Keratinocyte (primary cell): ENCODE measurements at regions not wholly inside any gene's neighbourhood (a gene's known extent, or its start where the extent isn't known, plus 50 kb on each side); places are given as distances from the start of the nearest gene placed in this dataset.

Experiments
- DNase-seq: peaks from one replicate; pipeline ENCODE4 v3.0.0-alpha.2; 2011; ENCODE audit warnings: low read depth, missing footprints, low spot score
- FAIRE-seq: peaks from 2 replicates; lab custom pipeline; 2011; peaks lifted over from hg19 to GRCh38; lab: Jason Lieb, UNC
- H2AFZ ChIP-seq: 2 replicates; pipeline ENCODE4 v1.6.0; 2012; ENCODE audit warnings: low read length, control low read depth, inconsistent platforms; ENCODE audit not compliant: control insufficient read depth
- H3K27ac ChIP-seq: 2 replicates; pipeline ENCODE4 v1.5.1; 2011; ENCODE audit warnings: low read length; ENCODE audit not compliant: control insufficient read depth, insufficient read depth
- H3K27me3 ChIP-seq: 3 replicates; pipeline ENCODE4 v1.6.0; 2011; ENCODE audit warnings: low read length; ENCODE audit not compliant: control insufficient read depth, insufficient read depth; ENCODE audit errors: extremely low read depth
- H3K36me3 ChIP-seq, 2 experiments: 2 replicates in 1 of 2; 3 replicates in 1 of 2; pipeline ENCODE4 v1.5.1; 2011; ENCODE audit warnings: low read length in 2 of 2, mild to moderate bottlenecking in 1 of 2; ENCODE audit not compliant: control insufficient read depth in 2 of 2, insufficient read depth in 2 of 2; ENCODE audit errors: extremely low read depth in 1 of 2
- H3K4me1 ChIP-seq: 3 replicates; pipeline ENCODE4 v1.5.1; 2011; ENCODE audit warnings: low read length; ENCODE audit not compliant: control insufficient read depth, insufficient read depth; ENCODE audit errors: extremely low read depth
- H3K4me2 ChIP-seq: 3 replicates; pipeline ENCODE4 v1.6.0; 2011; ENCODE audit warnings: low read depth, low read length; ENCODE audit not compliant: control insufficient read depth, insufficient read depth; ENCODE audit errors: extremely low read depth
- H3K4me3 ChIP-seq, 3 experiments: fragments of 200-600 bp in 1 of 3; sonication (generic) in 1 of 3; 2 replicates in 2 of 3; 3 replicates in 1 of 3; pipeline ENCODE4 v1.5.1; 2011 to 2016; ENCODE audit warnings: low read length in 3 of 3, mild to moderate bottlenecking in 3 of 3, control low read depth in 2 of 3, inconsistent platforms in 1 of 3, low read depth in 1 of 3, mixed read lengths in 1 of 3, mixed run types in 1 of 3, moderate library complexity in 1 of 3; ENCODE audit not compliant: control insufficient read depth in 2 of 3, insufficient read depth in 2 of 3; ENCODE audit errors: extremely low read depth in 1 of 3
- H3K79me2 ChIP-seq: 2 replicates; pipeline ENCODE4 v1.6.0; 2012; ENCODE audit warnings: low read length; ENCODE audit not compliant: control insufficient read depth, insufficient read depth
- H3K9ac ChIP-seq: 3 replicates; pipeline ENCODE4 v1.6.0; 2011; ENCODE audit warnings: low read length; ENCODE audit not compliant: control insufficient read depth, insufficient read depth; ENCODE audit errors: extremely low read depth
- H3K9me1 ChIP-seq: 3 replicates; pipeline ENCODE4 v1.6.0; 2011; ENCODE audit warnings: low read length; ENCODE audit not compliant: control insufficient read depth, insufficient read depth; ENCODE audit errors: extremely low read depth
- H3K9me3 ChIP-seq: 2 replicates; pipeline ENCODE4 v1.5.1; 2012; ENCODE audit warnings: low read depth, low read length; ENCODE audit not compliant: control insufficient read depth
- H4K20me1 ChIP-seq: 3 replicates; pipeline ENCODE4 v1.6.0; 2011; ENCODE audit warnings: low read length; ENCODE audit not compliant: control insufficient read depth, insufficient read depth; ENCODE audit errors: extremely low read depth
- CTCF ChIP-seq, 3 experiments: IDR thresholded peaks in 1 of 3; conservative IDR thresholded peaks in 1 of 3; optimal IDR thresholded peaks in 1 of 3; 2 replicates in 2 of 3; 3 replicates in 1 of 3; pipeline versions ENCODE3 to v1.5.1; 2011; ENCODE audit warnings: low read length in 3 of 3, mild to moderate bottlenecking in 3 of 3, moderate library complexity in 2 of 3, control low read depth in 1 of 3, inconsistent platforms in 1 of 3; ENCODE audit not compliant: insufficient read depth in 2 of 3; ENCODE audit errors: extremely low read depth in 1 of 3
- EZH2 ChIP-seq: IDR thresholded peaks from one replicate; pipeline ENCODE4 v1.6.1; 2012; ENCODE audit warnings: inconsistent platforms, mild to moderate bottlenecking, low read length, moderate library complexity
- dilution Hi-C: fragments of 300-500 bp; cut with MboI; formaldehyde crosslinking; loops from one replicate; pipeline ENCODE4 v1.7.0; 2020; ENCODE audit warnings: low sequenced_read_pairs; ENCODE audit not compliant: extremely low pct_ligation_motif_present

GRCh38 chr2:121065239-121065638 lies 219.8 kb downstream of the TFCP2L1 start:
- DNase-seq (no peak), FAIRE-seq (no peak)
- Histone ChIP-seq H4K20me1 (no peaks in the 10 kb centered on the region), H3K79me2 (no peaks in the 10 kb centered on the region), H3K4me3 (no peak overlapping the region), H2AFZ (no peak overlapping the region), H3K4me2 (no peak overlapping the region), H3K9me1 (no peaks in the 10 kb centered on the region), H3K36me3 (no peaks in the 10 kb centered on the region), H3K9ac (no peak overlapping the region), H3K27me3 (peaks cover 40% of the 10 kb centered on the region), H3K4me1 (no peaks in the 10 kb centered on the region), H3K27ac (no peak overlapping the region), H3K9me3 (no peaks in the 10 kb centered on the region)
- dilution Hi-C loops = loop anchor here (10.0 kb wide), 2 partner anchors 260 to 360 kb away; no protein-coding TSS in a partner anchor
- TF ChIP-seq EZH2 = no peak
- no peak for TF ChIP-seq CTCF (optimal IDR thresholded peaks at IDR 0.05 in 1 of 3, IDR thresholded peaks at IDR 0.05 in 1 of 3, conservative IDR thresholded peaks at IDR 0.05 in 1 of 3; ENCODE audit: extremely low read depth in 1 of 3, insufficient read depth in 2 of 3, low read length in 3 of 3)

GRCh38 chr2:121066526-121066925 lies 218.5 kb downstream of the TFCP2L1 start:
- Histone ChIP-seq H3K4me1 (no peaks in the 10 kb centered on the region), H2AFZ (no peak overlapping the region), H3K9me1 (no peaks in the 10 kb centered on the region), H3K36me3 (no peaks in the 10 kb centered on the region), H3K27ac (no peak overlapping the region), H3K4me3 (no peak overlapping the region), H3K9me3 (no peaks in the 10 kb centered on the region), H4K20me1 (no peaks in the 10 kb centered on the region), H3K79me2 (no peaks in the 10 kb centered on the region), H3K4me2 (no peak overlapping the region), H3K9ac (no peak overlapping the region), H3K27me3 (peaks cover 39% of the 10 kb centered on the region)
- DNase-seq (no peak), FAIRE-seq (no peak)
- TF ChIP-seq CTCF (optimal IDR thresholded peaks at IDR 0.05 in 1 of 3, IDR thresholded peaks at IDR 0.05 in 1 of 3, conservative IDR thresholded peaks at IDR 0.05 in 1 of 3; ENCODE audit: extremely low read depth in 1 of 3, insufficient read depth in 2 of 3, low read length in 3 of 3) (no peak), EZH2 (no peak)
- dilution Hi-C loops = loop anchor here (10.0 kb wide), 2 partner anchors 262 to 362 kb away; no protein-coding TSS in a partner anchor
